Body of pancreas (tissue), 4 donors: ENCODE measurements at regions not wholly inside any gene's neighbourhood (a gene's known extent, or its start where the extent isn't known, plus 50 kb on each side); places are given as distances from the start of the nearest gene placed in this dataset.

ENCODE experiments used
- CTCF ChIP-seq, 7 experiments: fragments of 450-650 bp in 4 of 7; fragments of 200-600 bp in 3 of 7; sonication (generic) in 3 of 7; IDR thresholded peaks; one replicate each; pipeline ENCODE4 v1.5.1; 2016 to 2019; ENCODE audit warnings: antibody characterized with exemption in 7 of 7
- POLR2A ChIP-seq, 3 donors: fragments of 450-650 bp; IDR thresholded peaks; one replicate each; pipeline ENCODE4 v1.6.1; 2016; ENCODE audit warnings: antibody characterized with exemption in 3 of 3, mild to moderate bottlenecking in 2 of 3

GRCh38 chr1:66431999-66432398, 102.0 kb upstream of the SGIP1 start:
- no peak for TF ChIP-seq CTCF (IDR thresholded peaks at IDR 0.05)
- TF ChIP-seq POLR2A (IDR thresholded peaks at IDR 0.05), result no peak
